DOHH2 (cell line): ENCODE measurements at regions not wholly inside any gene's neighbourhood (a gene's known extent, or its start where the extent isn't known, plus 50 kb on each side); places are given as distances from the start of the nearest gene placed in this dataset.

Experiments used
- H3F3A ChIP-seq: fragments of 200-600 bp; sonication (generic), shearing (Covaris generic); 2 replicates; pipeline ENCODE4 v1.6.0; 2016; ENCODE audit warnings: antibody characterized with exemption, mild to moderate bottlenecking; ENCODE audit not compliant: control insufficient read depth, insufficient read depth
- H3K27ac ChIP-seq: fragments of 200-600 bp; sonication (generic); 2 replicates; pipeline ENCODE4 v1.5.1; 2014; ENCODE audit warnings: low read depth, mild to moderate bottlenecking, low read length, moderate library complexity
- H3K27me3 ChIP-seq: fragments of 200-600 bp; sonication (generic); 2 replicates; pipeline ENCODE4 v1.6.1; 2014; ENCODE audit warnings: mild to moderate bottlenecking, low read length, mixed read lengths; ENCODE audit not compliant: control insufficient read depth
- H3K36me3 ChIP-seq: fragments of 200-600 bp; sonication (generic); 2 replicates; pipeline ENCODE4 v1.6.1; 2014; ENCODE audit warnings: mild to moderate bottlenecking, low read length, moderate library complexity, mixed read lengths; ENCODE audit not compliant: control insufficient read depth
- H3K4me1 ChIP-seq: fragments of 200-600 bp; sonication (generic); 2 replicates; pipeline ENCODE4 v1.6.1; 2014; ENCODE audit warnings: mild to moderate bottlenecking, low read length, mixed read lengths; ENCODE audit not compliant: control insufficient read depth
- H3K4me2 ChIP-seq: fragments of 200-600 bp; sonication (generic); 2 replicates; pipeline ENCODE4 v1.6.0; 2014; ENCODE audit warnings: mild to moderate bottlenecking, low read length, moderate library complexity
- H3K4me3 ChIP-seq: fragments of 200-600 bp; sonication (generic); 2 replicates; pipeline ENCODE4 v1.5.1; 2014; ENCODE audit warnings: mild to moderate bottlenecking, low read length, mixed read lengths
- H3K79me2 ChIP-seq: fragments of 200-600 bp; sonication (generic); 2 replicates; pipeline ENCODE4 v1.6.1; 2014; ENCODE audit warnings: mild to moderate bottlenecking, low read length, mixed read lengths; ENCODE audit not compliant: control insufficient read depth
- H3K9me2 ChIP-seq: fragments of 200-600 bp; sonication (generic); replicated peaks from 2 replicates; pipeline ENCODE4 v1.6.1; 2014; ENCODE audit warnings: mild to moderate bottlenecking, low read length, mixed read lengths; ENCODE audit not compliant: control insufficient read depth
- H3K9me3 ChIP-seq: fragments of 200-600 bp; sonication (generic); 2 replicates; pipeline ENCODE4 v1.6.1; 2014; ENCODE audit warnings: antibody characterized with exemption, low read length, mixed read lengths; ENCODE audit not compliant: control insufficient read depth, insufficient read depth
- H4K20me1 ChIP-seq: fragments of 200-600 bp; sonication (generic); 2 replicates; pipeline ENCODE4 v1.6.0; 2014; ENCODE audit warnings: low read depth, mild to moderate bottlenecking, antibody characterized with exemption, low read length, moderate library complexity; ENCODE audit not compliant: control insufficient read depth, insufficient read depth
- EZH2phosphoT487 ChIP-seq: fragments of 200-600 bp; sonication (generic); IDR thresholded peaks from 2 replicates; pipeline ENCODE4 v1.6.1; 2017; ENCODE audit warnings: borderline replicate concordance, mild to moderate bottlenecking, antibody characterized with exemption, low read length, moderate library complexity, mixed read lengths
- TF ChIP-seq, protein P1 (sequence below): fragments of 200-600 bp; sonication (generic); IDR thresholded peaks from one replicate; pipeline ENCODE4 v1.5.1; 2014; ENCODE audit warnings: antibody characterized with exemption, mild to moderate bottlenecking, low read depth, low read length; ENCODE audit not compliant: poor library complexity, severe bottlenecking

DNA sequence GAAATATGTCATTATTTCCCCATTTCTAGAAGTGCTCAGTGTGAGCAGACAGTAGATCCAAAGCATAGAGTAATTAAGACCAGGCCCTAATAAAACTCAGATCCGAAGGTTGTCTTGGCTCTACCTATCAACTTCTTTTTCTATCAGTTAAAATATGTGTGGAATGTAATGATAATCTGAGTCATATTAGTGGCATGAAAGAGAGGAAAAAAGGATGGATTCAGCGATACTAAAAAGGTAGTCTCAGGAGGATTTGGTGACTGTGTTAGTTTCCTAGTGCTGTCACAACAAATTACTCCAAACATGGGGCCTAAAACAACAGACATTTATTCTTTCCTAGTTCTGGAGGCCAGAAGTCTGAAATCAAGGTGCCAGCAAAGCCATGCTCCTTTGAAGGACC, 103.7 kb upstream of the NABP1 start:
- no peaks in the 10 kb centered on the region for H3K9me3 ChIP-seq
- no peaks in the 10 kb centered on the region for H3F3A ChIP-seq
- TF ChIP-seq, protein P1, sequence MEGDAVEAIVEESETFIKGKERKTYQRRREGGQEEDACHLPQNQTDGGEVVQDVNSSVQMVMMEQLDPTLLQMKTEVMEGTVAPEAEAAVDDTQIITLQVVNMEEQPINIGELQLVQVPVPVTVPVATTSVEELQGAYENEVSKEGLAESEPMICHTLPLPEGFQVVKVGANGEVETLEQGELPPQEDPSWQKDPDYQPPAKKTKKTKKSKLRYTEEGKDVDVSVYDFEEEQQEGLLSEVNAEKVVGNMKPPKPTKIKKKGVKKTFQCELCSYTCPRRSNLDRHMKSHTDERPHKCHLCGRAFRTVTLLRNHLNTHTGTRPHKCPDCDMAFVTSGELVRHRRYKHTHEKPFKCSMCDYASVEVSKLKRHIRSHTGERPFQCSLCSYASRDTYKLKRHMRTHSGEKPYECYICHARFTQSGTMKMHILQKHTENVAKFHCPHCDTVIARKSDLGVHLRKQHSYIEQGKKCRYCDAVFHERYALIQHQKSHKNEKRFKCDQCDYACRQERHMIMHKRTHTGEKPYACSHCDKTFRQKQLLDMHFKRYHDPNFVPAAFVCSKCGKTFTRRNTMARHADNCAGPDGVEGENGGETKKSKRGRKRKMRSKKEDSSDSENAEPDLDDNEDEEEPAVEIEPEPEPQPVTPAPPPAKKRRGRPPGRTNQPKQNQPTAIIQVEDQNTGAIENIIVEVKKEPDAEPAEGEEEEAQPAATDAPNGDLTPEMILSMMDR: no peak
- no peak for TF ChIP-seq EZH2phosphoT487
- no peak overlapping the region for H3K4me3 ChIP-seq
- H3K9me2 ChIP-seq: no peaks in the 10 kb centered on the region
- H3K4me1 ChIP-seq: 0 out of 2 replicates have a peak, but pooled peaks cover 4% of the 10 kb centered on the region
- H3K4me2 ChIP-seq: no peak overlapping the region
- no peak overlapping the region for H3K27ac ChIP-seq
- H4K20me1 ChIP-seq: no peaks in the 10 kb centered on the region
- no peaks in the 10 kb centered on the region for H3K79me2 ChIP-seq
- no peaks in the 10 kb centered on the region for H3K36me3 ChIP-seq
- peaks cover 14% of the 10 kb centered on the region for H3K27me3 ChIP-seq

DNA sequence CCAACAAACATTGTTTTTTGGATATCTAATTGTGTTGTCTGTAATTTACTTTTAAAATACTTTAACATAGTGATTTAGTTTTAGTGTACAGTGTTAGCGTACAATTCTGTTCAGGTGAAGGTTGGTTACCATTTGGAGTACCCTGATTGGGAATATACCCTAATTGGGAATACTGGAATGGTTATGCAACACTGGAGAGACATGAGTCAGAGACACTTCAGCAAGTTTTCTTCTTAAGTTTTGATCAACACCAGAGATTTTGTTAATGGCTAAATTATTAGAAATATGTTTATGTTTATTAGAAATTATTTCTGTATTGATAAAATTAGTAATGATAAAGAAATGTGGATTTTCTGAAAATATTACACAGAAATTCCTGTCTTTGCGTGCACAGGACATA, 100.3 kb upstream of the NABP1 start:
- no peak overlapping the region for H3K4me3 ChIP-seq
- no peak overlapping the region for H3K27ac ChIP-seq
- H3K9me2 ChIP-seq: no peaks in the 10 kb centered on the region
- H3K4me2 ChIP-seq: no peak overlapping the region
- H3K79me2 ChIP-seq: no peaks in the 10 kb centered on the region
- H3F3A ChIP-seq: no peaks in the 10 kb centered on the region
- H3K36me3 ChIP-seq: no peaks in the 10 kb centered on the region
- TF ChIP-seq EZH2phosphoT487: no peak
- TF ChIP-seq, protein P1: no peak
- no peaks in the 10 kb centered on the region for H3K9me3 ChIP-seq
- H3K4me1 ChIP-seq: no peaks in the 10 kb centered on the region
- H4K20me1 ChIP-seq: no peaks in the 10 kb centered on the region
- peaks cover 11% of the 10 kb centered on the region; the same call in 1 of the 2 replicates for H3K27me3 ChIP-seq

DNA sequence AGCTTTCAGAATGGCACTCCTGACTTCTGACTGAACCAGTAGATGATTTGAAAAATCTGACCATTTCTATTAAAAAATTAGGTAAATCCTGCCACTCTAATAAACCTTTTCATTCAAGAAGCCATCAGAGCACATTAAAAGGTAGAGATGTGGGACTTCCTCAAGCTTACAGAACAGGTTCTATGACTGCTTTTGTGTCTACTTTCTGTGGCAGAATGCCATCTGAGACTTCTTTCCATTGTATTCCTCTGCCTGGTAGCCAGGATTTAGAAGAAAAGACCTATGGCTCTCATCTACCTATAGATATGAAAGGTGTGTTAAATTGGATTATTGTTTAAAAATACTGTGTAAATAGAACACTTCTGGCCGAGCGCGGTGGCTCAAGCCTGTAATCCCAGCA, 99.9 kb upstream of the NABP1 start:
- H3K4me2 ChIP-seq: no peak overlapping the region
- H3K27me3 ChIP-seq: peaks cover 13% of the 10 kb centered on the region; the same call in 1 of the 2 replicates
- H3K4me3 ChIP-seq: no peak overlapping the region
- H3K9me3 ChIP-seq: no peaks in the 10 kb centered on the region
- no peak overlapping the region for H3K27ac ChIP-seq
- H3F3A ChIP-seq: no peaks in the 10 kb centered on the region
- TF ChIP-seq, protein P1: no peak
- no peak for TF ChIP-seq EZH2phosphoT487
- H3K4me1 ChIP-seq: no peaks in the 10 kb centered on the region
- H4K20me1 ChIP-seq: no peaks in the 10 kb centered on the region
- no peaks in the 10 kb centered on the region for H3K36me3 ChIP-seq
- no peaks in the 10 kb centered on the region for H3K9me2 ChIP-seq
- no peaks in the 10 kb centered on the region for H3K79me2 ChIP-seq
